Aorta (tissue), 5 donors: ENCODE measurements at regions not wholly inside any gene's neighbourhood (a gene's known extent, or its start where the extent isn't known, plus 50 kb on each side); places are given as distances from the start of the nearest gene placed in this dataset.

ENCODE experiments used
- ATAC-seq: fragments of 200-7000 bp; cut with Tn5 transposase; one replicate; pipeline ENCODE4 v1.9.1; 2022; ENCODE audit warnings: moderate library complexity; ENCODE audit not compliant: low FRiP score
- DNase-seq, 2 donors: peaks; one replicate each; pipeline ENCODE4 v3.0.0-alpha.2; 2020
- H3K27ac ChIP-seq, 2 donors: one replicate each; pipeline ENCODE4 v1.5.1; 2013; ENCODE audit warnings: low read length in 2 of 2, mild to moderate bottlenecking in 2 of 2, moderate library complexity in 2 of 2, control low read depth in 1 of 2, inconsistent platforms in 1 of 2, low read depth in 1 of 2
- H3K27me3 ChIP-seq, 2 donors: one replicate each; pipeline ENCODE4 v1.6.1; 2013; ENCODE audit warnings: control low read depth in 1 of 2, low read length in 1 of 2, mild to moderate bottlenecking in 1 of 2, moderate library complexity in 1 of 2; ENCODE audit not compliant: insufficient read depth in 2 of 2, control insufficient read depth in 1 of 2
- H3K36me3 ChIP-seq, 2 donors: one replicate each; pipeline ENCODE4 v1.6.1; 2013; ENCODE audit warnings: control low read depth in 1 of 2, low read length in 1 of 2, mild to moderate bottlenecking in 1 of 2; ENCODE audit not compliant: insufficient read depth in 2 of 2, control insufficient read depth in 1 of 2
- H3K4me1 ChIP-seq, 2 donors: one replicate each; pipeline ENCODE4 v1.6.1; 2013; ENCODE audit warnings: low read length in 2 of 2, control low read depth in 1 of 2, mild to moderate bottlenecking in 1 of 2, moderate library complexity in 1 of 2; ENCODE audit not compliant: insufficient read depth in 2 of 2, control insufficient read depth in 1 of 2
- H3K4me3 ChIP-seq, 2 donors: one replicate each; pipeline ENCODE4 v1.5.1; 2013; ENCODE audit warnings: low read length in 2 of 2, control low read depth in 1 of 2, mild to moderate bottlenecking in 1 of 2
- H3K9me3 ChIP-seq: one replicate; pipeline ENCODE4 v1.6.1; 2013; ENCODE audit warnings: mild to moderate bottlenecking, low read length; ENCODE audit not compliant: control insufficient read depth
- WGBS, 2 donors: extraction: QIAGEN DNeasy Blood & Tissue Kit; methylation state at CpG; one replicate each; pipeline ENCODE4 v1.1.7; 2013; 5-methylcytosine and 5-hydroxymethylcytosine counted together
- intact Hi-C, 2 donors: fragments of 100-400 bp; cut with DNase I; formaldehyde crosslinking; loops; one replicate each; pipeline versions ENCODE4 v1.14.2 to v1.15.0; 2022
- donor health status: healthy with polysubstance abuse.
- donor health status: Bipolar disorder and iron deficiency.
- donor health status: DM: no; HTN: no; CAD: no.
- donor health status: DM: no; HTN: no; CAD: no.
- donor health status: DM: yes; HTN: yes; CAD: no.

- H3K9me3 ChIP-seq = no peaks in the 10 kb centered on the region
- ATAC-seq (no peak), DNase-seq (no peak)
- intact Hi-C loops = no loop called here
- 64% methylated on average over 8 of the region's 8 CpGs for WGBS, 2 donors
- no peaks in the 10 kb centered on the region for H3K36me3 ChIP-seq
- H3K27me3 ChIP-seq = no peaks in the 10 kb centered on the region
- H3K4me1 ChIP-seq = no peaks in the 10 kb centered on the region
- H3K4me3 ChIP-seq = no peak overlapping the region
- H3K27ac ChIP-seq = no peak overlapping the region
Measured at GRCh38 chr15:85925649-85926237, 131.0 kb upstream of the KLHL25 start.

DNA sequence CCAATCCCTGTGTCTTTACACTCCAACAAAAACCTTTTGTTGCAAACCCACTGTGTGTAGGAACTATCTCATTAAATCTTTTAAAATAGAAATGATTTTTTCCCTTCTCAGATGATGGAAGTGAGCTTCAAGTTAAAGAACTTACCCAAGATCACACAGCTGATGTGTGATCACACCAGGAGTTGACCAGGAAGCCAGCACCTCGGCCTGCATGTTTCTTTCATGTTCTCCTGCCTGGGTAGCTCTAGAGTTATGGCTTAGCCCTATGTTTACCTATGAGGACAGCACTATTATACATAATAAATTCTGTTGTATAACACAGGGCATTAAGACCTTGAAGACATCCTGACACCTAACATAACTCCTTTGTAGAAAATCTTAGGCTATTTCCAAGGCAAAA, 132.1 kb upstream of the KLHL25 start:
- Histone ChIP-seq H3K27ac (no peak overlapping the region), H3K4me1 (no peaks in the 10 kb centered on the region), H3K36me3 (no peaks in the 10 kb centered on the region), H3K9me3 (no peaks in the 10 kb centered on the region), H3K27me3 (no peaks in the 10 kb centered on the region), H3K4me3 (no peak overlapping the region)
- intact Hi-C loops = no loop called here
- WGBS, 2 donors = 84 to 88% methylated on average over 1 of the region's 1 CpG
- DNase-seq = no peak
- ATAC-seq = no peak

- no peak overlapping the region for H3K27ac ChIP-seq
- DNase-seq (no peak), ATAC-seq (no peak)
- no peaks in the 10 kb centered on the region for H3K4me1 ChIP-seq
- H3K36me3 ChIP-seq = no peaks in the 10 kb centered on the region
- 27 to 38% methylated on average over 2 of the region's 2 CpGs for WGBS, 2 donors
- H3K9me3 ChIP-seq = peaks cover 2% of the 10 kb centered on the region
- H3K27me3 ChIP-seq = no peaks in the 10 kb centered on the region
- H3K4me3 ChIP-seq = no peak overlapping the region
- intact Hi-C loops = no loop called here
Measured at GRCh38 chr15:85927931-85928537, 133.3 kb upstream of the KLHL25 start.

DNA sequence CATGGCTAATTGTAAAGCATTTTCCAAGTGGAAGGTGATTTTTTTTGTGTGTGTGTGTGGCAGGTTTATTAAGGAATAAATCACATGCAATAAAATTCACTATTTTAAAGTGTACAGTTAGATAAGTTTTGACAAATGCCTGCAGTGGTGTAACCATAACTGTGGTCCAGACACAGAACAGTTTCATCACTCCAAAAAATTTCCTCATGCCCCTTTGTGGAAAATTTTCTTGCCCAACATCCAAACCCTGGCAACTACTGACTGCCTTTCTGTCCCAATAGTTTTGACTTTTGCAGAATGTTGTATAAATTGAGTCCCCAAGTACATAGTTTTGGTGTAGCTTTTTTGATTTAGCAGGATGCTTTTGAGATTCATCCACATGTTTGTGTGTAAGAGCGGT, 135.1 kb upstream of the KLHL25 start:
- Histone ChIP-seq H3K4me3 (no peak overlapping the region), H3K36me3 (no peaks in the 10 kb centered on the region), H3K27ac (no peak overlapping the region), H3K27me3 (peaks cover 0 to 2% of the 10 kb centered on the region in 2 donors), H3K9me3 (peaks cover 2% of the 10 kb centered on the region), H3K4me1 (no peaks in the 10 kb centered on the region)
- WGBS, 2 donors = 81 to 95% methylated on average over 1 of the region's 1 CpG
- ATAC-seq (no peak), DNase-seq (no peak)
- intact Hi-C loops = no loop called here

- no peak overlapping the region for H3K4me3 ChIP-seq
- intact Hi-C loops = no loop called here
- DNase-seq = no peak
- no peak overlapping the region for H3K27ac ChIP-seq
- peaks cover 0 to 2% of the 10 kb centered on the region in 2 donors for H3K27me3 ChIP-seq
- no peaks in the 10 kb centered on the region for H3K36me3 ChIP-seq
- ATAC-seq = no peak
- H3K9me3 ChIP-seq = peaks cover 2% of the 10 kb centered on the region
- 80 to 87% methylated on average over 1 of the region's 1 CpG for WGBS, 2 donors
- no peaks in the 10 kb centered on the region for H3K4me1 ChIP-seq
Measured at GRCh38 chr15:85932391-85932790, 137.7 kb upstream of the KLHL25 start.

DNA sequence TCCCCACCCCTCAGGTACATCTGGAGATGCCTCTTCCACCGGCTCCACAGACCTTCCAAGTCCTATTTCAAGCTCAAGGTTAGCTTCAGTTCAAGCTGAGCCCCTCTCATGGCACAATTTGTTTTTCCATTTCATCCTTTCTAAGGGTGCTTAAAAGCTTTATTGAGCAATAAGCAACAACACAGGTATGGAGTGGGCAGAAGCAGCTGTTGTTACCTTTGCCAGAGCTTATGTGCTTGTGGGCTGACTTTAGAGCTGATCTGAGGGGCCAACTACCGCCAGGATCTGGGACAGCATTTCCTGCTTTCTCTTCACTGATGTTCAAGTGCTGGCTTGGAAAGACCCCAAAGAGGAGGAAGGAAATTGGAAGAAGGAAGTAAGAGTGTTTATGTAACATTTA, 140.0 kb upstream of the KLHL25 start:
- ATAC-seq (no peak), DNase-seq (no peak)
- H3K27ac ChIP-seq = no peak overlapping the region
- H3K4me1 ChIP-seq = no peaks in the 10 kb centered on the region
- peaks cover 0 to 2% of the 10 kb centered on the region in 2 donors for H3K27me3 ChIP-seq
- H3K36me3 ChIP-seq = no peaks in the 10 kb centered on the region
- H3K9me3 ChIP-seq = peaks cover 2% of the 10 kb centered on the region
- WGBS, 2 donors = 40 to 59% methylated on average over 2 of the region's 2 CpGs
- no peak overlapping the region for H3K4me3 ChIP-seq
- intact Hi-C loops = no loop called here

- intact Hi-C loops = no loop called here
Measured at GRCh38 chr15:85935182-85935581, 140.5 kb upstream of the KLHL25 start.

DNA sequence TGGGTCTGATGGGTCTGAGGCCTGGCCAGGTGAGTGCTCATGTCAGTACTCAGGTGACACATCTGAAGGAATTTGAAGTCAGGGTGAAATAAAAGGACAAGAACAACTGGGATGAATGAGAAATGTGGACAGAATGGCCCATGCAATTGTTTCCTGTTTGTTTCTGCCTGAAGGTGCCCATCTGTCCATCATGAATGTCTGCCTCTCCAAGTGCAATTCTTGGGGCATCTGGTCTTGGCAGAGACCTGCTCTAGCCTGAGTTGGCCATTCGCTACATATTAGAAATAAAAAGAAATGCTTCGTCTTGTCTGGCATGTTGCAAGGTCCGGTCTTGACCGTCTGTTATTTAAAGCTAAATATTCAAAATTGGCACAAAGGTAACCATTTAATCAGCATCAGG, 142.0 kb upstream of the AGBL1 start:
- H3K4me3 ChIP-seq = no peak overlapping the region
- 73 to 81% methylated on average over 4 of the region's 4 CpGs for WGBS, 2 donors
- peaks cover under 1% of the 10 kb centered on the region for H3K9me3 ChIP-seq
- no peak for ATAC-seq
- peaks cover 0 to 2% of the 10 kb centered on the region in 2 donors for H3K27me3 ChIP-seq
- H3K4me1 ChIP-seq = no peaks in the 10 kb centered on the region
- intact Hi-C loops = no loop called here
- H3K36me3 ChIP-seq = no peaks in the 10 kb centered on the region
- no peak for DNase-seq
- no peak overlapping the region for H3K27ac ChIP-seq

More at GRCh38 chr15:85935182-85935581, 140.5 kb upstream of the KLHL25 start:
- Histone ChIP-seq H3K27ac (no peak overlapping the region), H3K36me3 (no peaks in the 10 kb centered on the region), H3K4me3 (no peak overlapping the region), H3K27me3 (peaks cover 0 to 2% of the 10 kb centered on the region in 2 donors), H3K9me3 (peaks cover 2% of the 10 kb centered on the region), H3K4me1 (no peaks in the 10 kb centered on the region)
- 92 to 93% methylated on average over 6 of the region's 6 CpGs for WGBS, 2 donors
- DNase-seq (no peak), ATAC-seq (no peak)

DNA sequence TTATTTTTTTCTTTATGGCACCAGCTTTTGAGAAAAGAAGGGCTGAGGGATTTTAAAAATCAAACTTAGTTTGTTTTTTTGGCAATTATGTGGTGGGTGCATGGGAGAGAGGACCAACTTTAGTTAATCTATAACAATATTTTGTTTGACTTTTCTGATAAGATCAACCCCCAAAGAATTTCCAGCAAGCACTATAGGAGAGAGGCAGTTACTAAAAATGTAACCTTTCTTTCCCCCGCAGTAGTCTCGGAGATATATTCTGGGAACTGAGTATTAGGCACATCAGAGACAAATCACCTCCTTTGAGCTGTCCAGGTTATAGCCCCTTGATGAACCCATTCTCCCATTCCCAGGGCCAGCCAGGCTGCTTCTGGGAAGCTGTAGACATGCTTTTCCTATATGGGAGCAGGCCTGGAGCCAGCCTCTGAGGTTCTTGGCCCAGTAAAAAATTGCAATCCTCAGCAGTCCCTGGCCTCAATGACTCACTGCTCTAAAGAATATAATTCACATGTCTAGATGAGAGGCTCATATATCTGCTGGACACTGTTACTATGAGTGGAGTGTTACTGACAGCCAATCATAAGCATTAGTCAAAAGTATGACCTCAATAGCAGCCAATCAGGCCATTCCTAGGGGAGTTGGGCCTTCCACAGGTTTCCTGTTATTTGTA, 138.3 kb upstream of the AGBL1 start:
- DNase-seq (no peak), ATAC-seq (no peak)
- no peak overlapping the region for H3K4me3 ChIP-seq
- no peak overlapping the region for H3K27ac ChIP-seq
- H3K27me3 ChIP-seq = no peaks in the 10 kb centered on the region
- H3K4me1 ChIP-seq = no peaks in the 10 kb centered on the region
- no peaks in the 10 kb centered on the region for H3K36me3 ChIP-seq
- no peaks in the 10 kb centered on the region for H3K9me3 ChIP-seq
- intact Hi-C loops = no loop called here
- 51 to 67% methylated on average over 2 of the region's 2 CpGs for WGBS, 2 donors
